ENCODE measurements at regions not wholly inside any gene's neighbourhood (a gene's known extent, or its start where the extent isn't known, plus 50 kb on each side); places are given as distances from the start of the nearest gene placed in this dataset.

DNA sequence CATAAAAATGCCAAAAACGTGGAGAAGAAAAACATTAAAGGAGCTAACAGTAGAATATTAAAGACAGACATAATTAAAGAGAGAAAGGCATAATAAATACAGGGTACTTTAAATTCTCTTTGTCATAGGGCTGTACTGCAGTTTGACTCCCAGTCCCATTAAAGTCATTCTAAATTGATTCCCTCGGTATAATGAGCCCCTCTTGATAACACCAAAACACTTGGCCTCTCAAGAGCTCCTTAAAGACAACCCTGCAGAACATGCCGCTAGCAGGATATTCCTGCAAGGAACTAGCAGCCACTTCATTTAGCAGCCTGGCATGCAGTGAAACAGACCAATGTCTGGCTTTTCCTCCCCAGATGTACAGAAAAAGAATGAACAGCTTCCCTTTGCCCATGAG lies 273.8 kb upstream of the ESRRG start:
- Histone ChIP-seq H3K4me1 (replicated peaks in 1 of 2; ENCODE audit: control insufficient read depth in 2 of 2, insufficient read depth in 2 of 2, low read length in 2 of 2) (no peaks in the 10 kb centered on the region), H3K4me2 (ENCODE audit: insufficient read depth, low read length) (no peak overlapping the region), H3K4me3 (no peak overlapping the region), H3K36me3 (ENCODE audit: control insufficient read depth, insufficient read depth, low read length) (no peaks in the 10 kb centered on the region), H3K27ac (ENCODE audit: extremely low read depth, low read depth, low read length) (no peak overlapping the region), H3K9me1 (ENCODE audit: control insufficient read depth, insufficient read depth, low read length) (no peaks in the 10 kb centered on the region), H4K20me1 (replicated peaks; ENCODE audit: control insufficient read depth, insufficient read depth, low read length) (no peaks in the 10 kb centered on the region), H3K9me3 (replicated peaks; ENCODE audit: control insufficient read depth, insufficient read depth, low read depth, low read length) (no peaks in the 10 kb centered on the region; the same call in 1 of the 2 replicates), H3K9ac (ENCODE audit: insufficient read depth in 1 of 2, low read depth in 2 of 2, low read length in 2 of 2) (no peak overlapping the region), H3K27me3 (ENCODE audit: control insufficient read depth in 2 of 2, insufficient read depth in 2 of 2, low read length in 2 of 2) (no peaks in the 10 kb centered on the region), H3K79me2 (ENCODE audit: control insufficient read depth, insufficient read depth, low read length) (no peaks in the 10 kb centered on the region), H2AFZ (ENCODE audit: low read depth, low read length) (no peak overlapping the region)
- 2% methylated on average over 3 of the region's 3 CpGs for WGBS (ENCODE audit: insufficient coverage, low coverage, missing lambda C conversion rate)
- BruUV-seq (replicated peaks): no TSS peak
- DNase-seq (ENCODE audit: extremely low read depth in 1 of 4, low spot score in 3 of 4): no peak
- no peak for TF ChIP-seq CEBPG (CRISPR knock-in tag; IDR thresholded peaks at IDR 0.05)
- no peak for TF ChIP-seq CEBPG (tag; conservative IDR thresholded peaks at IDR 0.05 in 1 of 2, IDR thresholded peaks at IDR 0.05 in 1 of 2)
- TF ChIP-seq NCOA2 (IDR thresholded peaks at IDR 0.05; ENCODE audit: partially characterized antibody in 2 of 2): no peak
- no peak for TF ChIP-seq LEF1 (IDR thresholded peaks at IDR 0.05)
- no peak for TF ChIP-seq ETV1 (tag; conservative IDR thresholded peaks at IDR 0.05; ENCODE audit: low read depth)
- TF ChIP-seq ZNF583 (CRISPR knock-in tag; IDR thresholded peaks at IDR 0.05): no peak
- TF ChIP-seq MYC (IDR thresholded peaks at IDR 0.05; ENCODE audit: low read depth, low read length): no peak
- no peak for TF ChIP-seq MYC (CRISPR knock-in tag; IDR thresholded peaks at IDR 0.05; ENCODE audit: borderline replicate concordance, low read depth)
- no peak for TF ChIP-seq NR1H2 (CRISPR knock-in tag; IDR thresholded peaks at IDR 0.05)
- TF ChIP-seq HLTF (IDR thresholded peaks at IDR 0.05): no peak
- no peak for TF ChIP-seq STAT5B (CRISPR knock-in tag; IDR thresholded peaks at IDR 0.05)
- no peak for TF ChIP-seq SLC30A9 (CRISPR knock-in tag; IDR thresholded peaks at IDR 0.05)
- TF ChIP-seq TRIM24 (IDR thresholded peaks at IDR 0.05): no peak
- TF ChIP-seq YBX1 (IDR thresholded peaks at IDR 0.05): no peak
- no peak for TF ChIP-seq ZNF431 (CRISPR knock-in tag; IDR thresholded peaks at IDR 0.05)
- no peak for TF ChIP-seq XRCC4 (IDR thresholded peaks at IDR 0.05; ENCODE audit: extremely low read depth, insufficient read depth, insufficient read length)
- TF ChIP-seq TAF7 (tag; IDR thresholded peaks at IDR 0.05): no peak
- no peak for FAIRE-seq
- CTCF ChIA-PET (ENCODE audit: low intra/inter-chr PET ratio): no interaction called here
- intact Hi-C loops (cut with micrococcal nuclease) (no loop called here), in situ Hi-C loops (cut with MboI) (no loop called here)
- POLR2A ChIA-PET: no interaction called here
- ATAC-seq: no peak
